GM19240 (cell line): ENCODE measurements at regions not wholly inside any gene's neighbourhood (a gene's known extent, or its start where the extent isn't known, plus 50 kb on each side); places are given as distances from the start of the nearest gene placed in this dataset.
"Not testable (repeated sequence)": the region's sequence is repeated elsewhere in the genome, so short reads cannot be mapped to it uniquely, and the experiment has no call there.

Experiments used
- DNase-seq: peaks from one replicate; pipeline ENCODE4 v3.0.0; 2011; ENCODE audit warnings: low spot score; ENCODE audit not compliant: insufficient read length

DNA sequence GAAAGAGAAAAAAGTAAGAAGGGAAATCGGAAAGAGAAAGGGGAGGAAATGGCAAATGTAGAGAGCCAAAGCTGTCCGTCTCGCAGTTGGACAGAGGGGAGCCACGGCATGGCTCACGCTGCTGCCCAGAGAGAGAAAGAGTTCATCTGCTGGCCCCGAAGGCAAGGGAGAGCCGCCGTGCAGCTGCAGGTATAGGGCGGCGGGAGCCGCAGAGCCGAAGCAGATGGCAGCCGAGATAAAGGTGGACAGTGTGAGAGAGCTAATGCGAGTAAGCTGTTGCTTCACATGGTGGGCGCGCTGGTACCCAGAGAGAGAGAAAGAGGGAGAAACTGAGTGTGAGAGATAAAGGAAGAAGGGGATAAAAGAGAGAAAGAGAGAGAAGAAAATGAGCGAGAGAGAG is 188.4 kb upstream of the PPP1R26 start:
- DNase-seq: no peak

DNA sequence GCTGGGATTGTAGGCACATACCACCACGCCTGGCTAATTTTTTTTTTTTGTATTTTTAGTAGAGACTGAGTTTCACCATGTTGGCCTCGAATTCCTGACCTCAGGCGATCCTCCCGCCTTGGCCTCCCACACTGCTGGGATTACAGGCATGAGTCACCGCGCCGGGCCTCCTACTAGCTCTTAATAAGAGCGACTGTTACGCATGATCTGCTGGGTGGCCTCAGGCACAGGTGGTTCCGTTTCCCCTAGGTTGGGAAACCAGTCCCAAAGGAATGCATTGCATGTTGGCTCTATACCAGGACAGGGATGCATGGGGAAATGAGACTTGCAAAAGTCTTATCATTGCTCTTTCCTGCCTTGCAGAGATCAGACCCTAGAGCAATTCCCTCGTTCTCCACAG is 184.7 kb upstream of the PPP1R26 start:
- DNase-seq: no peak

DNA sequence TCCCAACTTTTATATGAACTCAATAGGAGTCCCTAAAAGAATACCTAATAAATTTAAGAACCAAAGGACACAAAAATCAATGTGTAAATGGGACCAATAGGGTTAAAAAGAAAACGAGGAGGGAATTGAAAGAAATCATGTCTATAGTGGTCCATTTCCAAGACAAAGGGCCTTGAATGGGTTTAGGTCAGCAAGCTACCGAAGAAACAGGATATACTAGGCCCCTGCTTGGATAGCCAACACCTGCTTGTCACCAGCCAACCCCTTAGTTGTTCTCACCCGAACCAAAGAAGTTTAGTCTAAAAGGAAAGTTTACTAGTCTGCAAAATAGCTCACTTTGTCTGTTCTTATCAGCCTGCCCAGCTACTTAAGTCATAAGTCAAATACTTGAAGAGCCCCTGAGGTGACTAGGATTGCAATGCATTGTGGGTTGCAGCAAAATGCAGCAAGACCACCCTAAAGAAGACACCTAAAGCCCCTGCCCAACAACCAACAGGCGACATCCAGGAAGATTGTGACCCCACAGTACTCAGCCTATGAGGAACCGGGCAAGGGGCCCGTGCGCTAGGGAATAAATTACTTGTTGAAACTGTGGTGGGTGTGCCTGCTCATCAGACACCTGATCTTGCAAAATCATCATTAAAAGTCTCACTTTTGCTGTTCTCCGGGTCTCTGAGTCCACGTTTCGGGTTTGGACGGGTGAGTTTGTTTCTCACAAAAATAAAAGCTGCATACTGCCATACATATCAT is 183.9 kb upstream of the PPP1R26 start:
- DNase-seq: no peak

DNA sequence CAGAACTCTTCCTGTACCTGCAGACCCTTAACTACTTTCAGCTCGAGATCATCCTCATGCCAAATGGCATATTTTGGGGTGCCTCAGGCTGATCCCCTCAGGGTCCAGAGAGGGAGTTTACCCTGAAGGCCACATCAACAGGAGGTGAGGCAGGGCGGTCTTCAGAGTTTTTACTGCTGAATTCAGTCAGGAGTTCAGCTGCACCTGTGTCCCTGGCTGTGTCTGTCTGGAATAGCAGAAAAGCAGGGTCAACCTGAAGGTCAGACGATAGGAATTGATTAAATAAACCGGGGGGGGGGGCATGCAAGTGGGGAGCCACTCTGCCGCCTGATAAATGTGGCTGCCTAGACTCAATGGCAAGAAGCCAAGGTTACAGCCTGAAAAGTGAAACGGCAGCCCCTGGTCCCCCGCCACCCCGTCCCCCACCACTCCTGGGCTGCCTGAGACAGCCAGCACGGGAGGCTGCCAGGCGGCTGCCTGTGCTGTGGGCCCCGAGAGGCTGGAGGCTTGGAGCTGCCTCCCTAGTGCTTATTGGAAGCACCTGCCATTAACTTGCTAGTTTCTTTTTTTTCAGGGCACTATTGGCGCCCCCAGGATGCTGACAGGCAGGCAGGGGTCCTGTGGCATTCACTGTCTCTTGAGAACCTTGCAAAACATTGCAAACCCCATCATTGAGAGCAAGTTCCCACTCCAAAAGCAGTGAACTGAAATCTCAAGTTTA is 182.7 kb upstream of the PPP1R26 start:
- no peak for DNase-seq

DNA sequence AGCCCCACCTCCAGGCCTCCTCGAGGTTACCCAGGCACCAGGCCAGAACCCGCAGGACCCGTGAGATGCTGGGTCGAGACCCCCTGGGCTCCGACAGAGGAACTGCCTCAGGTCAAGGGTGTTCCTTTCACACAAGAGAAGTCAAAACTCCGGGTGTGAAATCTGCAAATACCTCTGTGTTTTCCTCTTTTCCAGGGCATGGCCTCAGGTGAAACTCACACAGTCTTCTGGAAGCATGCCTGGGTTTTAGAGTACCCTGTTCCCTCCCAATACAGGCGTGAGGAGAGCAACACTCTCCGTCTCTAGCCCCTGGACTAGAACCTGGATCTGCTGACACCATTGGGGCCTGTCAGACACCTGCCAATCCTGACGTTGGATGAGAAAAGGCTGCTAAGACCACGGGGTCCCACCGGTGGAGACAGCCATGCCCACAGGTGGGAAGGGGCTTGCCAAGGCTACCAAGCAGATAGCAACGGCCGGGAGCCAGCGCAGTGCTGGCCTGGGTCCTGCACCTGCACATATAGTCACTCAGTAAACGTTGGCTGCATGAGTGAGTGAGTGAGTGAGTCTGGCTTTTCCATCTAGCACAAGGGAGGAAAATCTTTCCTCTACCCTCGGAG is 182.0 kb upstream of the PPP1R26 start:
- DNase-seq: no peak

DNA sequence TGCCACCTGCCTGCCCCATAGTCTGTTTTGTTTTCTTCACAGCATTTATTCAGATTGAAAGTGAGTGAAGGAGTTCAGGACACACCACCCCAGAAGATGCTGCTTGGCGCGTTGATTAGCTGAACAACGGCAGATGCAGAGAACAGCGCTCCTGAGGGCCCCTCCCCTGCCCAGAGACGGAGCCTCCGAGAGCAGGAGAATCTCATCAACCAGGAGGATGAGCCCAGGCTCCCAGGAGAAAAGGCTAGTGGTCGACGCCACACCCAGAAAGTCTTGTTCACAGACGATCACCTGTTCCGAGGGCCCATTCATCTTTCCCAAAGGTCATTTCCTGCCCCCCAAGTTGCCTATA is 180.4 kb upstream of the PPP1R26 start:
- DNase-seq: no peak

DNA sequence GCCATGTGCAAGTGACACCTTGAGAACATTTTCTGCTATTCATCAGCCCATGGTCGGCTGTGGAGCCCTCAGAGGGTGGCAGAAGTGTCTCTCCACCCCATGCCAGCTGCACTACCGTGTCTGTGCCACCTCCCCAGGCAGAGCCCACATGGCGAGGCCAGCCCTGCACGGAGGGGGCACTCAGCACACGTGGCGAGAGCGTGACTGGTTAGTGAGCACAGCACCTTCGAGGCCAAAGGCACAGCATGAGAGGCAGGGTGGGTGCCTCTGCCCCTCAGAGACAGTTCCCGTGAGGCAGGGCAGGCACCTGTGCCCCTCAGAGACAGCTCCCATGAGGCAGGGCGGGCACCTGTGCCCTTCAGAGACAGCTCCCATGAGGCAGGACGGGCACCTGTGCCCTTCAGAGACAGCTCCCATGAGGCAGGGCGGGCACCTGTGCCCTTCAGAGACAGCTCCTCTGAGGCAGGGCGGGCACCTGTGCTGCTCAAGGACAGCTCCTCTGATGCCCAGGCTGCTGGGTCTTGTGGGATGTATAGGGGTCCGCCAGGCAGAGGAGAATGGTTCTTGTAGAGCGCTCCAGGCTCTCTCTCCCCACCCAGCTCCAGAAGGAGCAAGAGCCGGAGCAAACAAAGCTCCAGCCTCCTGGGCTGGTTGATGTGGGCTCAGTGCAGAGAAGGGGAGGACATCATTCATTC is 179.8 kb upstream of the PPP1R26 start:
- no peak for DNase-seq

DNA sequence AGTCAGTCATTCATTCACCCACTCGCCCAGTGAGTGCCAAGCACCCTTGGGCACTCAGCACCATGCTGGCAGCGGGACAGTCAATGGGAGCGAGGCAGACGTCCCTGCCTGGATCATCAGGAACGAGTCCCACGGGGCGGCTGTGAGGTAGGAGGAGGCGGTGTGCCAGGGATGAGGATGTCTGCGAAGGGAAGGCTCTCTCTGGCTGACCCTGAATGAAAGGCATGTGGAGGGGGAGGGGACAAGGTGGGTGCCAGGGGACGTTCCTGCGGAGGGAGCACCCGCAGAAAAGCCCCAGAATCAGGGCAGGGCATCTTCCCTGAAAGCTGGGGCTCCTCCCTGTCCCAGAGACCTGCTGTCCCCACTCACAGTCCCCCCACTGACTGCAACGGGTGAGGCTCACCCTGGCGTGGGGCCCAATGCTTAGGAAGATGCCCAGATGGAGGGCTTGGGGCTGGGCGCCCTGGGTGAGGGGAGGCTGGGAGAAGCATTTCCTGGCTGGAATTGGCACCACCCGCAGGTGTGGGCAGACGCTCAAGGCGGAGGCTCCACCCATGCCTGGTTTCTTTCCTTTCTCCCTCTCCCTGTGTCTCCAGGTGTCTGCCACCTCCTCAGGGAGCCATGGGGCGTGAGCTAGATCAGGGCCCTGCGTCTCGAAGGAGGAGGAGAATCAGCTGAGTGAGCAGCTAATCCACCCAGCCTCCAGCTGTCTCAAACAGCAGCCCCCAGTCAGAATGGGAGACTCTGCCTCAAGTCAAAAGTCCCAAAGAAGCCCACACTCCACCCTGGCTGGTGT is 179.0 kb upstream of the PPP1R26 start:
- DNase-seq: no peak

DNA sequence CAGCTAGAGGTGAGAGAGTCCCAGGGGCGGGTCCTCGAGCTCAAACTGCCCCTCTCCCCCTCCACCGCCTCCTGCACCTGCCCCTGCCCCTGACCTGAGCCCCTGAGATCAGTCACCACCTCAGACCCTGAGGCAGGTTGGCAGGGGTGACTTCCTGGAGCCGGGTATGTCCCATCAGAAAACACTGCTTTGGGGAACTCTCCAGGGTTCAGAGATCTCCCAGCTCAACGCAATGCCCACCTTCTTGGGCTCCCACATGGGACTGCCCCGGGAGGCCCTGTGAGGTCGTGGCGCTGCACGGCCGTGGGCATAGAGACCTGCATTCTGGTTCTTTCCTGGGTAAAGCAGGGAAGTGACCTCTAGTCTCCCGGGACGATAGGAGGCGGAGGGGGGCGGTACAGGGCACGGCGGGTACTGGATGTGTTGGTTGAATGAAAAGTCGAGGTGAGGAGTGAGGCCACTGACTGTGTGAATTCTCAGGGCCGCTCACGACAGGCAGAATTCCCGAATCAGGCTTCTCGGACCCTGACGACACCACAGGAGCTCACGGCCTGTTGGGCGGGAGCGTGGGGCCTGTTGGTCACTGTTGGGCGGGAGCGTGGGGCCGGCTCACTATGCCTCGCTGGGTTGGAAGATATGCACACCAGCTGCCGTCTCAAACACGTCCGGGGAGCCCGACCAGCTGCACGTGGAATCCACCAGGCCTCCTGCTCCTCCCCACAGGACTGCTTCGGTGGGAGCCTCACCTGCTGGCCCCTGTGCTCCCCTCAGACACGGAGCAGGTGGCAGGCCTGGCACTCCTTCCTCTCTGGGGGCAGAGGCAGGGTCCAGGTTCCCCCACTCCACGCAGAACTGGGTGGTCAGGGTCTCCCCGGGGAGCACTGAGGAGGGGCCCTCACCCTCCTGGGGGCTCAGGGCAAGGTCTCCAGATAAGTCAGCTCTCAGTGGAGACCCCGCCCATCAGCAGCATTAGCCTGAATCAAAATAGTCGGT is 178.0 kb upstream of the PPP1R26 start:
- no peak for DNase-seq

DNA sequence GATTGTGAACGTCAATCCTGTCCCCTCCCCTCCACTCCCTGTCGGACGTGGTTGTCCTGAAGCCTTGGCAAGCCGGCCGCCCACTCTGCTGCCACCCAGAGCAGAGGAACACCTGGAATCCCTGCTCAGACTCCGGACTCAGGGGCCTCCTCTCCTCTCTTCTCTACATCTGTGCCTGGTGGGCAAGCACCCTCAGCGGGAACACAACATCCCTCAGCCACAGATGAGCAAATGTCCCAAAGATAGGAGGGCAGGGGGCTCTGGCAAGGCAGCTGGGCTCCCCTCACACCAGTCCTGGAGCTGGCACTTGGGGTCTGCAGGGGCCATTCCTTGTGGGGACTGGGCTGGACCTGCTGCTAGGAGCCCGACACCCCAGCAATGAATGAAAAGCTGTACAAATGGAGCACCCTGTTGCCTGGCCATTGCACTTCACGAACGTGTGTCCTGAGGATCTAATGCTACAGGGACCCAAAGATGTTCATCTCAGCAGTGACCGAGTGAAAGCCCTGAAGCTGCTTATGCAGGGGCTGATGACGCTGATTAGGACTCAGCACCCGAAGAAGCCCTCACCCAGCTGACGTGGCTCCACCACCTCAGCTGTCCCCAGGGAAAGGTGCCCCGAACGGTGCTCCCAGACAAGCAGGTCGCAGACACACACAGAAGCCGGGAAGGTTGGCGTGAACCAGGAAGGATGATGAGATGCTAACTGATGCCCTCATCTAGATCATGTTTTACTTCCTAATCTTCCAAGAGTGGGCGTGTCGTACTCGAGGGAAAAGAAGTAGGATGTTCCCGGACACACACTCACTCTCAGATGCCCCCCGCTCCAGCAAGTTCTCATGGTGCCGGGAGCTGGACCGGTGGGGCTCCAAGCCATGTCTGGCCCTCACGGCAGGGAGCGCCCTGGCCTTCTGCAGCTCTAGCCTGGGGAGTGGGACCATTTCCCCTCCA is 177.0 kb upstream of the PPP1R26 start:
- no peak for DNase-seq

DNA sequence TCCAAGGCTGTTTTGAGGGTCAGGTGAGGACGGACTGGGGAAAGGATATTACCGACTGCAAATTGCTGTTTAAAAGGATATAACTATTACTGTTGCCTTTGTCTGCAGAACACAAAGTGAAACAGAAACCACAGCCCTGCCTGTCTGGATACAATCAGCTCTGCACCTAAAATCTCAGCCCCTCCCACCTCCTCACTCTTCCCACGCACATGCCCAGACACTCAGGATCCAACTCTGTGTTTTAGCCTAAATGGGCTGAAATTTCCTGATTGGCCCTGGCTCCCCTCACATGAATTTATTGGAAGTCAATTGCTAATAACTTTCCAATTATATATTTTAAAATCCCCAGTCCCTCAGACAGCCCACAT is 176.3 kb upstream of the PPP1R26 start:
- no peak for DNase-seq

DNA sequence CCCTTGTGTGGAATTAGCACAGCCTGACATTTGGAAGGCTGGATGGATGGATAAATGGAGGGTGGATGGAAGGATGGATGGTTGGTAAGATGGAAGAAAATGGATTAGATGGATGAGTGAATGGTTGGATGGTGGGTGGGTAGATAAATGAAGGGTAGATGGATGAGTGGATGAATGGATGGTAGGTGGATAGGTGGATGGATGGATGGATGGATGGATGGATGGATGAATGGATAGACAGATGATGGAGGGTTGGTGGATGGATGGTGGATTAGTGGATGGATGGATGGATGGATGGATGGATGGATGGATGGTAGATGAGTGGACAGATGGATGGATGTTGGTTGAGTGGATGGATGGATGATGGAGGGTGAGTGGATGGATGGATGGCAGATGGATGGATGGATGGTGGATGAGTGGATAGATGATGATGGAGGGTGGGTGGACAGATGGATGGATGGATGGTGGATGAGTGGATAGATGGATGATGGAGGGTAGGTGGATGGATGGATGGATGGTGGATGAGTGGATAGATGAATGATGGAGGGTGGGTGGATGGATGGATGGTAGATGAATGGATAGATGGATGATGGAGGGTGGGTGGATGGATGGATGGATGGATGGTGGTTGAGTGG is 175.6 kb upstream of the PPP1R26 start:
- DNase-seq: no peak

DNA sequence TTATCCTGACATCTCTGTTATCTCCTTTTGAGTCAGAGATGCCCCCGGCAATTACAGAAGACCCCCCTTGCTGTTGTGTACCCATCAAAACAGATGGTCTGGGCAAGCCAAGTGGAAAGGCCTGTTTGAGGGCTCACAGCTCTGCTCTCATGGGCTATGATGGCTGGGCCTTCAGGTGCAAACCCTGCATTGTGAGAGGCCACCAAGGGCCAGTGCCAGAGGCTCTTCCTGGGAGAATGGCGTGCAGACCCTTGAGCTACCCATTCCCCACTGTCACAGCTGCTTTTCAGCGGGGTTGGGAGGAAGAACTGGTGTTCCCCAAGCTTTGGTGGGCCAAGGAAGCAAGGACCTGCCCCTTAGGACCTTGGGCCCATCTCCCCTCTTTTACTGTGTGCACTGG is 174.7 kb upstream of the PPP1R26 start:
- DNase-seq: no peak

DNA sequence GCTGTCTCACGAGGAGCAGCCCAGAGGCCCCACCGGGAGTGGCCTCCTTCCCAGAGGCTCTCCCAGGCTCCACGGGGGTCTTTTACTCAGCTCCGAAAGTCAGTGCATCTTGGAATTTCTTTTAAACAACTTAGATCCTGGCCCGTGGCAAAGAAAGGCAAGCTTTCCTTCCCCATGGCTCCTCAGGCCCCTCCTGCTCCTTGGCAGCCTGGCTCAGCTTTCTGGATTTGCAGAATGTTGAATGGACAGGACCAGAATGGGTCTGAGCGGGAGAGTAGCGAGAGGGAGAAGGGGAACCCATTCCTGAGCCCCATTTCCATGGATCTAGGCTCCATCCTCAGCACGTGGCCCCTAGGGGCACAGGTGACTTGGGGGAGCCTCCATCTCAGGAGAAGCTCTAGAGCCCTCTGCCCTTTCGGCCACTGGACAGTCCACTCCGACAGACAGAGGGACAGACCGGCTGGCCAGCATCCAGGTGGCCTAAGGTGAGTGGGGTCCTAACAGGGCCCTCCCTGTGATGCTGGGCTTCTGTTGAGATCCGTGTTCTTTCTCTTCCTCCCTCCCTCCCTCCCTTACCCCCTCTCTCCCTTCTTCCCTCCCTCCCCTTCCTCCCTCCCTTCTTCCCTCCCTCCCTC is 173.9 kb upstream of the PPP1R26 start:
- no peak for DNase-seq

DNA sequence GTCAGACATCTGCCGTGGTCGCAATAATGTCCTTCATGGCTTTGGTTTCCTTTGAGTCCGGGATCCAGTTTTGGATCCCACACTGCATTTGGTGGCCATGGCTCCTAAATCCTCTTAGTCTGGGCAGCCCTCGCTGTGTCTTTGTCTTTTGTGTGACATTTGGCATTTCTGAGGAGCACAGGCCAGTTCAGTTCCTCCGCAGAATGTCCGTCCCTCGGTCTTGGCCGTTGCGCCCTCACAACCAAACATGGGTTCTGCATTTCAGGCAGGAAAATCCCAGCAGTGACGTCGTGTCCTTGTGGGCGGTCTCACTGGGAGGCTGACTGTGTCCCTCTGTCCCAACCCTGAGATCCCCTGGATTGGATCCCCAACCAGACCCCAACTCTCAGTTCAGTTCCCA is 172.9 kb upstream of the PPP1R26 start:
- DNase-seq: no peak

DNA sequence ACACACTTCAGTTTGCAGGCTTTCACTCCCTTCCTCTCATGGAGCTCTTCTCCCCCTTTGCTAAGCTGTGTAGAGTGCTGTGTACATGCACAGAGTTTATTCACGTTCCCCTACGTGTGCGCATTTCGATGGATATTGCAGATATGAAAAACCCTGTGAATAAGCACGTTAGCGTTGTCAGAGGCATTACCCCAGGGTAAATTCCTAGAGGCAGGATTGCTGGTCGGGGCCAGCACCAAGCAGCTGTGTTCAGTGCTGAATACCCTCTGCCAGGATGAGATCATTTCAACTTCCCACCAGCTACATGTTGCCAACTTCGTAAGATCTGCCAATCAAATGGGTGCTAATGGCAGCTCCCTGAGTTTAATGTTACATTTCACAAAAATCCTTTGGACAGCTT is 172.3 kb upstream of the PPP1R26 start:
- DNase-seq: no peak

DNA sequence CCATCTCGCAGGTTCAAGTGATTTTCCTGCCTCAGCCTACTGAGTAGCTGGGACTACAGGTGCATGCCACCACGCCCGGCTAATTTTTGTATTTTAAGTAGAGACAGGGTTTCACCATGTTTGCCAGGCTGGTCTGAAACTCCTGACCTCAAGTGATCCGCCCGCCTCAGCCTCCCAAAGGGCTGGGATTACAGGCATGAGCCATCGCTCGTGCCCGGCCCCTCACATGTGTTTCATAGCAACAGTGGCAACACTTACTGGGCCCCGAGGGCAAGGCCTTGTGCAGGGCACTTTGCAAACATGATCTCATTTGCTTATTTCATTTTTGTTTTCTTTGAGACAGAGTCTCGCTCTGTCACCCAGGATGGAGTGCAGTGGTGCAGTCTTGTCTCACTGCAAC is 171.7 kb upstream of the PPP1R26 start:
- not testable (repeated sequence) for DNase-seq
